HEK293 (cell line): ENCODE measurements at regions not wholly inside any gene's neighbourhood (a gene's known extent, or its start where the extent isn't known, plus 50 kb on each side); places are given as distances from the start of the nearest gene placed in this dataset.

Experiments used
- CTCF ChIP-seq: fragments of 450-650 bp; formaldehyde crosslinking; IDR thresholded peaks from 2 replicates; pipeline ENCODE4 v1.5.1; 2016; ENCODE audit warnings: missing biosample characterization, missing genetic modification characterization
- REST ChIP-seq: fragments of 450-650 bp; formaldehyde crosslinking; IDR thresholded peaks from 2 replicates; pipeline ENCODE4 v1.5.1; 2016; ENCODE audit warnings: missing biosample characterization, missing genetic modification characterization
- TCF7L2 ChIP-seq: IDR thresholded peaks from 2 replicates; pipeline ENCODE4 v1.6.1; 2011; ENCODE audit warnings: low read depth, mild to moderate bottlenecking, inconsistent platforms, low read length, moderate library complexity, borderline replicate concordance
- YY1 ChIP-seq: fragments of 450-650 bp; formaldehyde crosslinking; IDR thresholded peaks from 2 replicates; pipeline ENCODE4 v1.5.1; 2018; ENCODE audit warnings: missing biosample characterization, missing genetic modification characterization
- ZNF121 ChIP-seq: fragments of 450-650 bp; formaldehyde crosslinking; IDR thresholded peaks from 2 replicates; pipeline ENCODE4 v1.5.1; 2016; ENCODE audit warnings: missing biosample characterization, missing genetic modification characterization
- ZNF280D ChIP-seq: fragments of 450-650 bp; formaldehyde crosslinking; IDR thresholded peaks from 2 replicates; pipeline ENCODE4 v1.5.1; 2016; ENCODE audit warnings: missing biosample characterization, missing genetic modification characterization
- ZNF324 ChIP-seq: fragments of 450-650 bp; formaldehyde crosslinking; IDR thresholded peaks from 2 replicates; pipeline ENCODE4 v1.5.1; 2016; ENCODE audit warnings: missing biosample characterization, missing genetic modification characterization
- ZNF354C ChIP-seq: fragments of 450-650 bp; formaldehyde crosslinking; IDR thresholded peaks from 2 replicates; pipeline ENCODE4 v1.5.1; 2016; ENCODE audit warnings: missing biosample characterization, missing genetic modification characterization, low read depth, borderline replicate concordance
- ZNF398 ChIP-seq: fragments of 450-650 bp; formaldehyde crosslinking; IDR thresholded peaks from 2 replicates; pipeline ENCODE4 v1.5.1; 2017; ENCODE audit warnings: missing biosample characterization, missing genetic modification characterization
- ZNF501 ChIP-seq: fragments of 450-650 bp; formaldehyde crosslinking; IDR thresholded peaks from 2 replicates; pipeline ENCODE4 v1.5.1; 2016; ENCODE audit warnings: missing biosample characterization, missing genetic modification characterization
- ZNF518A ChIP-seq: fragments of 450-650 bp; formaldehyde crosslinking; conservative IDR thresholded peaks from 2 replicates; pipeline ENCODE4 v1.5.1; 2016; ENCODE audit warnings: low read depth, missing biosample characterization, missing genetic modification characterization
- ZNF555 ChIP-seq: fragments of 450-650 bp; formaldehyde crosslinking; conservative IDR thresholded peaks from 2 replicates; pipeline ENCODE4 v1.5.1; 2017; ENCODE audit warnings: missing biosample characterization, mild to moderate bottlenecking, missing genetic modification characterization, inconsistent platforms
- ZNF777 ChIP-seq: fragments of 450-650 bp; formaldehyde crosslinking; IDR thresholded peaks from 2 replicates; pipeline ENCODE4 v1.5.1; 2017; ENCODE audit warnings: missing biosample characterization, missing genetic modification characterization, borderline replicate concordance

- TF ChIP-seq ZNF354C (tag by site-specific recombination) = no peak
- TF ChIP-seq ZNF501 (tag by site-specific recombination) = no peak
- no peak for TF ChIP-seq CTCF (tag by site-specific recombination)
- no peak for TF ChIP-seq TCF7L2
- no peak for TF ChIP-seq YY1
- no peak for TF ChIP-seq ZNF555 (tag by site-specific recombination)
- TF ChIP-seq ZNF121 (tag by site-specific recombination) = no peak
- no peak for TF ChIP-seq ZNF398 (tag by site-specific recombination)
- no peak for TF ChIP-seq ZNF518A (tag by site-specific recombination)
- TF ChIP-seq ZNF324 = no peak
- TF ChIP-seq ZNF280D (tag by site-specific recombination) = no peak
- TF ChIP-seq ZNF777 (tag by site-specific recombination) = no peak
- no peak for TF ChIP-seq REST
Observed at GRCh38 chr7:25494896-25495295, 266.6 kb upstream of the NPVF start.
